Progenitor cell of endocrine pancreas (in vitro differentiated cells): ENCODE measurements at regions not wholly inside any gene's neighbourhood (a gene's known extent, or its start where the extent isn't known, plus 50 kb on each side); places are given as distances from the start of the nearest gene placed in this dataset.

Source experiments
- DNase-seq: peaks from one replicate; pipeline ENCODE4 v3.0.0; 2021; ENCODE audit warnings: low spot score; ENCODE audit not compliant: unreplicated experiment
- H3K27ac Mint-ChIP-seq: 2 replicates; pipeline ENCODE4 v1.8.0; 2021; ENCODE audit warnings: mild to moderate bottlenecking, moderate library complexity, mixed read lengths
- H3K27me3 Mint-ChIP-seq: 2 replicates; pipeline ENCODE4 v1.8.0; 2021; ENCODE audit warnings: mixed read lengths
- H3K36me3 Mint-ChIP-seq: 2 replicates; pipeline ENCODE4 v1.8.0; 2022; ENCODE audit warnings: mixed read lengths; ENCODE audit not compliant: insufficient read depth
- H3K4me1 Mint-ChIP-seq: 2 replicates; pipeline ENCODE4 v1.8.0; 2021; ENCODE audit warnings: low read depth, mixed read lengths
- H3K4me3 Mint-ChIP-seq: 2 replicates; pipeline ENCODE4 v1.8.0; 2021; ENCODE audit warnings: low read depth, mild to moderate bottlenecking, moderate library complexity, mixed read lengths
- H3K9me3 Mint-ChIP-seq: 2 replicates; pipeline ENCODE4 v1.8.0; 2021; ENCODE audit warnings: low read depth, mixed read lengths
- TF ChIP-seq, protein P1 (sequence below): fragments of 200-600 bp; sonication (generic); IDR thresholded peaks from one replicate; pipeline ENCODE4 v1.5.0; 2021; ENCODE audit warnings: antibody characterized with exemption, mild to moderate bottlenecking; ENCODE audit not compliant: unreplicated experiment

GRCh38 chr1:229000187-229000586, 264.9 kb downstream of the RHOU start:
- no peaks in the 10 kb centered on the region for H3K9me3 Mint-ChIP-seq
- TF ChIP-seq, protein P1, sequence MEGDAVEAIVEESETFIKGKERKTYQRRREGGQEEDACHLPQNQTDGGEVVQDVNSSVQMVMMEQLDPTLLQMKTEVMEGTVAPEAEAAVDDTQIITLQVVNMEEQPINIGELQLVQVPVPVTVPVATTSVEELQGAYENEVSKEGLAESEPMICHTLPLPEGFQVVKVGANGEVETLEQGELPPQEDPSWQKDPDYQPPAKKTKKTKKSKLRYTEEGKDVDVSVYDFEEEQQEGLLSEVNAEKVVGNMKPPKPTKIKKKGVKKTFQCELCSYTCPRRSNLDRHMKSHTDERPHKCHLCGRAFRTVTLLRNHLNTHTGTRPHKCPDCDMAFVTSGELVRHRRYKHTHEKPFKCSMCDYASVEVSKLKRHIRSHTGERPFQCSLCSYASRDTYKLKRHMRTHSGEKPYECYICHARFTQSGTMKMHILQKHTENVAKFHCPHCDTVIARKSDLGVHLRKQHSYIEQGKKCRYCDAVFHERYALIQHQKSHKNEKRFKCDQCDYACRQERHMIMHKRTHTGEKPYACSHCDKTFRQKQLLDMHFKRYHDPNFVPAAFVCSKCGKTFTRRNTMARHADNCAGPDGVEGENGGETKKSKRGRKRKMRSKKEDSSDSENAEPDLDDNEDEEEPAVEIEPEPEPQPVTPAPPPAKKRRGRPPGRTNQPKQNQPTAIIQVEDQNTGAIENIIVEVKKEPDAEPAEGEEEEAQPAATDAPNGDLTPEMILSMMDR: no peak
- DNase-seq: no peak

GRCh38 chr1:229001467-229002011, 266.3 kb downstream of the RHOU start:
- peaks cover 17% of the 10 kb centered on the region for H3K4me1 Mint-ChIP-seq
- TF ChIP-seq, protein P1: no peak
- H3K4me3 Mint-ChIP-seq: no peak overlapping the region
- no peaks in the 10 kb centered on the region for H3K27me3 Mint-ChIP-seq
- H3K9me3 Mint-ChIP-seq: no peaks in the 10 kb centered on the region
- peak overlapping the region; percentile 29 for H3K27ac Mint-ChIP-seq
- DNase-seq: no peak
- no peaks in the 10 kb centered on the region for H3K36me3 Mint-ChIP-seq

More at GRCh38 chr1:229000187-229000586, 264.9 kb downstream of the RHOU start:
- no peak overlapping the region for H3K27ac Mint-ChIP-seq
- H3K27me3 Mint-ChIP-seq: no peaks in the 10 kb centered on the region
- H3K4me3 Mint-ChIP-seq: no peak overlapping the region
- H3K4me1 Mint-ChIP-seq: peaks cover 17% of the 10 kb centered on the region
- H3K36me3 Mint-ChIP-seq: no peaks in the 10 kb centered on the region

- no peaks in the 10 kb centered on the region for H3K27me3 Mint-ChIP-seq
- no peaks in the 10 kb centered on the region for H3K36me3 Mint-ChIP-seq
- TF ChIP-seq, protein P1: no peak
- no peak for DNase-seq
- no peaks in the 10 kb centered on the region for H3K9me3 Mint-ChIP-seq
- no peak overlapping the region for H3K4me3 Mint-ChIP-seq
- H3K27ac Mint-ChIP-seq: no peak overlapping the region
- H3K4me1 Mint-ChIP-seq: peaks cover 17% of the 10 kb centered on the region
These were observed 266.8 kb downstream of the RHOU start for GRCh38 chr1:229002037-229002436.

DNA sequence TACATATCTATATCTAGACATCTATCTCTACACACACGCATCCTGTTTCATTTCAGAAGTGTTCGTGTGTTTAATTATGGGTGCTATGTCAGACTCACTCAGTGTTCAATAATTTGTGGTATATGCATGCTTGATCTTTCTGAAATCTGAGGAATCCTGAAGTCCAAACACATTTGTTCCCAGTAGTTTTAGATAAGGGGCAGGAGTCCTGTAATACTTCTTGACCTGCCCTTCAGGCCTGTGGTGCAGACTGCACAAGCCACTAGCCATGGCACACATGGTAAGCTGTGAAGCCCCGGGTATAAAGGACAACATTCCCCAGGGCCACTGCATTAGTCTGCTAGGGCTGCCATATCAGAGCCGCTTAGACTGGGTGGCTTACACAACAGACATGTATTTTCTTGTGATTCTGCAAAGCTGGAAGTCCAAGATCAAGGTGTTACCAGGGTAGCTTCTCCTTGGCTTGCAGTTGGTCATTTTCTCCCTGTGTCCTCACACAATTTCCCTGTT, 267.2 kb downstream of the RHOU start:
- H3K36me3 Mint-ChIP-seq: no peaks in the 10 kb centered on the region
- no peak overlapping the region for H3K27ac Mint-ChIP-seq
- TF ChIP-seq, protein P1: no peak
- H3K4me1 Mint-ChIP-seq: peaks cover 17% of the 10 kb centered on the region
- no peaks in the 10 kb centered on the region for H3K27me3 Mint-ChIP-seq
- no peaks in the 10 kb centered on the region for H3K9me3 Mint-ChIP-seq
- no peak overlapping the region for H3K4me3 Mint-ChIP-seq
- DNase-seq: no peak

GRCh38 chr1:229003233-229004031, 267.5 kb upstream of the RAB4A start:
- H3K4me1 Mint-ChIP-seq: peaks cover 17% of the 10 kb centered on the region
- no peak overlapping the region for H3K27ac Mint-ChIP-seq
- TF ChIP-seq, protein P1: no peak
- no peaks in the 10 kb centered on the region for H3K9me3 Mint-ChIP-seq
- DNase-seq: no peak
- H3K4me3 Mint-ChIP-seq: no peak overlapping the region
- no peaks in the 10 kb centered on the region for H3K36me3 Mint-ChIP-seq
- H3K27me3 Mint-ChIP-seq: no peaks in the 10 kb centered on the region
